Smooth muscle cell (in vitro differentiated cells): ENCODE measurements at regions not wholly inside any gene's neighbourhood (a gene's known extent, or its start where the extent isn't known, plus 50 kb on each side); places are given as distances from the start of the nearest gene placed in this dataset. TPM values are rescaled to one million over a fixed set of nuclear protein-coding genes. Genes with fewer than 3 reads are reported as not detected.

ENCODE experiments used
- DNase-seq: peaks from one replicate; lab custom pipeline; 2025; ENCODE audit not compliant: unreplicated experiment; lab: John Stamatoyannopoulos, UW
- H2AFZ ChIP-seq: fragments of 200-600 bp; sonication (generic); 2 replicates; pipeline ENCODE4 v1.6.0; 2016; ENCODE audit warnings: antibody characterized with exemption, low read depth, mild to moderate bottlenecking
- H3F3A ChIP-seq: fragments of 200-600 bp; sonication (generic); 2 replicates; pipeline ENCODE4 v1.6.0; 2017; ENCODE audit warnings: antibody characterized with exemption, low read depth
- H3K27ac ChIP-seq: fragments of 200-600 bp; sonication (generic); 2 replicates; pipeline ENCODE4 v1.5.1; 2016; ENCODE audit warnings: low read depth, mild to moderate bottlenecking
- H3K27me3 ChIP-seq: fragments of 200-600 bp; sonication (generic); 2 replicates; pipeline ENCODE4 v1.6.1; 2016; ENCODE audit warnings: low read depth, mild to moderate bottlenecking
- H3K36me3 ChIP-seq: fragments of 200-600 bp; sonication (generic); 2 replicates; pipeline ENCODE4 v1.5.1; 2016; ENCODE audit warnings: low read depth
- H3K4me1 ChIP-seq: fragments of 200-600 bp; sonication (generic); 2 replicates; pipeline ENCODE4 v1.5.1; 2016; ENCODE audit warnings: low read depth
- H3K4me2 ChIP-seq: fragments of 200-600 bp; sonication (generic); 2 replicates; pipeline ENCODE4 v1.6.0; 2016; ENCODE audit warnings: mild to moderate bottlenecking
- H3K4me3 ChIP-seq: fragments of 200-600 bp; sonication (generic); 2 replicates; pipeline ENCODE4 v1.5.1; 2016; ENCODE audit warnings: mild to moderate bottlenecking
- H3K79me2 ChIP-seq: fragments of 200-600 bp; sonication (generic); 2 replicates; pipeline ENCODE4 v1.6.0; 2016; ENCODE audit warnings: low read depth, mild to moderate bottlenecking
- H3K9ac ChIP-seq: fragments of 200-600 bp; sonication (generic); 2 replicates; pipeline ENCODE4 v1.6.0; 2016; ENCODE audit warnings: low read depth
- H3K9me3 ChIP-seq: fragments of 200-600 bp; sonication (generic); replicated peaks from 2 replicates; pipeline ENCODE4 v1.5.1; 2016; ENCODE audit warnings: low read depth
- H4K20me1 ChIP-seq: fragments of 200-600 bp; sonication (generic); 2 replicates; pipeline ENCODE4 v1.6.0; 2016; ENCODE audit warnings: low read depth
- WGBS: methylation state at CpG from one replicate; pipeline ENCODE4 v1.1.7; 2016; ENCODE audit warnings: low lambda C conversion rate; 5-methylcytosine and 5-hydroxymethylcytosine counted together
- small RNA-seq: library from RNA; depleted of rRNA; stranded (forward); fragments of <200 nt; gene quantifications from one replicate; pipeline ENCODE3, GENCODE V24; 2014
- TF ChIP-seq, protein P1 (sequence below): fragments of 200-600 bp; sonication (generic); IDR thresholded peaks from 2 replicates; pipeline ENCODE4 v1.5.1; 2017; ENCODE audit warnings: borderline replicate concordance, mild to moderate bottlenecking, antibody characterized with exemption; ENCODE audit not compliant: insufficient read depth, poor library complexity, severe bottlenecking

- Histone ChIP-seq H3K9ac (no peak overlapping the region), H3K79me2 (no peaks in the 10 kb centered on the region), H4K20me1 (no peaks in the 10 kb centered on the region), H3K9me3 (no peaks in the 10 kb centered on the region), H3K36me3 (peaks cover 5% of the 10 kb centered on the region), H2AFZ (no peak overlapping the region), H3F3A (no peaks in the 10 kb centered on the region), H3K4me3 (no peak overlapping the region), H3K4me1 (no peaks in the 10 kb centered on the region), H3K27me3 (no peaks in the 10 kb centered on the region), H3K27ac (no peak overlapping the region), H3K4me2 (no peak overlapping the region)
- TF ChIP-seq, protein P1, sequence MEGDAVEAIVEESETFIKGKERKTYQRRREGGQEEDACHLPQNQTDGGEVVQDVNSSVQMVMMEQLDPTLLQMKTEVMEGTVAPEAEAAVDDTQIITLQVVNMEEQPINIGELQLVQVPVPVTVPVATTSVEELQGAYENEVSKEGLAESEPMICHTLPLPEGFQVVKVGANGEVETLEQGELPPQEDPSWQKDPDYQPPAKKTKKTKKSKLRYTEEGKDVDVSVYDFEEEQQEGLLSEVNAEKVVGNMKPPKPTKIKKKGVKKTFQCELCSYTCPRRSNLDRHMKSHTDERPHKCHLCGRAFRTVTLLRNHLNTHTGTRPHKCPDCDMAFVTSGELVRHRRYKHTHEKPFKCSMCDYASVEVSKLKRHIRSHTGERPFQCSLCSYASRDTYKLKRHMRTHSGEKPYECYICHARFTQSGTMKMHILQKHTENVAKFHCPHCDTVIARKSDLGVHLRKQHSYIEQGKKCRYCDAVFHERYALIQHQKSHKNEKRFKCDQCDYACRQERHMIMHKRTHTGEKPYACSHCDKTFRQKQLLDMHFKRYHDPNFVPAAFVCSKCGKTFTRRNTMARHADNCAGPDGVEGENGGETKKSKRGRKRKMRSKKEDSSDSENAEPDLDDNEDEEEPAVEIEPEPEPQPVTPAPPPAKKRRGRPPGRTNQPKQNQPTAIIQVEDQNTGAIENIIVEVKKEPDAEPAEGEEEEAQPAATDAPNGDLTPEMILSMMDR, result no peak
- no peak for DNase-seq
- 70% methylated on average over 1 of the region's 1 CpG for WGBS
These were observed 54.8 kb upstream of the PLPP4 start for GRCh38 chr10:120402147-120402766.

DNA sequence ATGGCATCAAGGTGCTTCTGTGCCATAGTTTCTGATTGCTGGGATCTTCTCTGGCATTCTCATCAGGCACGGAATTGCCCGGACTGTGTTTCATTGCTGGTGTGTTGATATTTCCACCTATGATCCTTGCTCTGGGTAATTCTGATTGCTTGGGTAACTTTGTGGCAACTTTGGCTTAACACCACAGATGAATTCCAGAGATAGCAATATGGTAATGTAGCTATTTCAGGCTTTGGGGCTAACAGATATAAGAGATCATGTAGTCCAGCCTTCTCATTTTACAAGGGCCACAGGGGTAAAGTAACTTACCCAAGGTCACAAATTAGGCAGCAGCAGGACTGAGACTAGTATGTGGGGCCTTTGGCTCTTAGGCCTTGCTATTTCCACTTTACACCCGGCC, 53.9 kb upstream of the PLPP4 start:
- Histone ChIP-seq H3K36me3 (peaks cover 3% of the 10 kb centered on the region), H3K27me3 (no peaks in the 10 kb centered on the region), H3K4me1 (no peaks in the 10 kb centered on the region), H3F3A (no peaks in the 10 kb centered on the region), H4K20me1 (no peaks in the 10 kb centered on the region), H3K9me3 (no peaks in the 10 kb centered on the region), H3K27ac (no peak overlapping the region), H3K4me3 (no peak overlapping the region), H2AFZ (no peak overlapping the region), H3K79me2 (no peaks in the 10 kb centered on the region), H3K4me2 (no peak overlapping the region), H3K9ac (no peak overlapping the region)
- no peak for DNase-seq
- TF ChIP-seq, protein P1, result no peak
- 91% methylated on average over 3 of the region's 3 CpGs for WGBS

GRCh38 chr10:120406376-120406775, 50.7 kb upstream of the PLPP4 start:
- no peaks in the 10 kb centered on the region for H3K27me3 ChIP-seq
- TF ChIP-seq, protein P1, result no peak
- no peaks in the 10 kb centered on the region for H3K4me1 ChIP-seq
- H3K36me3 ChIP-seq, result no peaks in the 10 kb centered on the region
- H3K9me3 ChIP-seq, result no peaks in the 10 kb centered on the region
- no peak for DNase-seq
- WGBS, result 95% methylated on average over 4 of the region's 4 CpGs
- H3K79me2 ChIP-seq, result no peaks in the 10 kb centered on the region
- no peak overlapping the region for H3K4me3 ChIP-seq
- H3K9ac ChIP-seq, result no peak overlapping the region
- H3F3A ChIP-seq, result no peaks in the 10 kb centered on the region
- H4K20me1 ChIP-seq, result no peaks in the 10 kb centered on the region
- no peak overlapping the region for H2AFZ ChIP-seq
- no peak overlapping the region for H3K4me2 ChIP-seq
- H3K27ac ChIP-seq, result no peak overlapping the region

Small RNAs in the stretch of these regions (small RNA-seq; reads per million reads assigned to genes)
- gene AL355298.1, result not detected
